ENCODE measurements at regions not wholly inside any gene's neighbourhood (a gene's known extent, or its start where the extent isn't known, plus 50 kb on each side); places are given as distances from the start of the nearest gene placed in this dataset.

DNA sequence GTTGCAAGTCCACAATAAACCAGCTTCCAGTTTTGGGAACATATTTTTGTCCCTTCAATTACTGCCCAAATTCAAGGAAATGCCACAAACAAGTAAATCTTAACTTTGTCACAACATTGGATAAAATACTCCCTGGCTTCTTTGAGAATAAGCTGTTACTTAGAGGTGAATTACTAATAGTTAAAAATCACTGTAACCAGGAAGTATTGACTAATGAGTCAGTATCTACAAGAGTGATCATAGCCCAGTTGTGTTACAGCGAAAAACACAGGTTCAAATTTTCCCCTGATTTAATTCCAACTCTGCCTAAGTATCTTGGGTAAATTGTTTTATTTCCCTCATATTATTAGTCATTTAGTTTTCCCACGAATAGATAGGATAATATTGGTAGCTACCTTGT lies 291.2 kb upstream of the PPARGC1A start:
- TF ChIP-seq, protein P1, sequence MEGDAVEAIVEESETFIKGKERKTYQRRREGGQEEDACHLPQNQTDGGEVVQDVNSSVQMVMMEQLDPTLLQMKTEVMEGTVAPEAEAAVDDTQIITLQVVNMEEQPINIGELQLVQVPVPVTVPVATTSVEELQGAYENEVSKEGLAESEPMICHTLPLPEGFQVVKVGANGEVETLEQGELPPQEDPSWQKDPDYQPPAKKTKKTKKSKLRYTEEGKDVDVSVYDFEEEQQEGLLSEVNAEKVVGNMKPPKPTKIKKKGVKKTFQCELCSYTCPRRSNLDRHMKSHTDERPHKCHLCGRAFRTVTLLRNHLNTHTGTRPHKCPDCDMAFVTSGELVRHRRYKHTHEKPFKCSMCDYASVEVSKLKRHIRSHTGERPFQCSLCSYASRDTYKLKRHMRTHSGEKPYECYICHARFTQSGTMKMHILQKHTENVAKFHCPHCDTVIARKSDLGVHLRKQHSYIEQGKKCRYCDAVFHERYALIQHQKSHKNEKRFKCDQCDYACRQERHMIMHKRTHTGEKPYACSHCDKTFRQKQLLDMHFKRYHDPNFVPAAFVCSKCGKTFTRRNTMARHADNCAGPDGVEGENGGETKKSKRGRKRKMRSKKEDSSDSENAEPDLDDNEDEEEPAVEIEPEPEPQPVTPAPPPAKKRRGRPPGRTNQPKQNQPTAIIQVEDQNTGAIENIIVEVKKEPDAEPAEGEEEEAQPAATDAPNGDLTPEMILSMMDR (IDR thresholded peaks at IDR 0.05) = no peak
- TF ChIP-seq POLR2A (IDR thresholded peaks at IDR 0.05) = no peak
